Kidney epithelial cell (primary cell): ENCODE measurements at regions not wholly inside any gene's neighbourhood (a gene's known extent, or its start where the extent isn't known, plus 50 kb on each side); places are given as distances from the start of the nearest gene placed in this dataset.

Experiments used
- DNase-seq: peaks from one replicate; pipeline ENCODE4 v3.0.0-alpha.2; 2010; ENCODE audit warnings: low read depth
- H3K27me3 ChIP-seq: 2 replicates; pipeline ENCODE4 v1.6.0; 2011; ENCODE audit warnings: low read length; ENCODE audit not compliant: control insufficient read depth, insufficient read depth
- H3K36me3 ChIP-seq: 2 replicates; pipeline ENCODE4 v1.5.1; 2011; ENCODE audit warnings: low read length; ENCODE audit not compliant: control insufficient read depth, insufficient read depth
- H3K4me3 ChIP-seq: 2 replicates; pipeline ENCODE4 v1.5.1; 2011; ENCODE audit warnings: low read depth, mild to moderate bottlenecking, control low read depth, low read length
- TF ChIP-seq, protein P1 (sequence below): IDR thresholded peaks from 2 replicates; pipeline ENCODE4 v1.5.1; 2011; ENCODE audit warnings: mild to moderate bottlenecking, moderate library complexity, low read length, control low read depth, inconsistent platforms; ENCODE audit not compliant: insufficient read depth, poor library complexity, severe bottlenecking

DNA sequence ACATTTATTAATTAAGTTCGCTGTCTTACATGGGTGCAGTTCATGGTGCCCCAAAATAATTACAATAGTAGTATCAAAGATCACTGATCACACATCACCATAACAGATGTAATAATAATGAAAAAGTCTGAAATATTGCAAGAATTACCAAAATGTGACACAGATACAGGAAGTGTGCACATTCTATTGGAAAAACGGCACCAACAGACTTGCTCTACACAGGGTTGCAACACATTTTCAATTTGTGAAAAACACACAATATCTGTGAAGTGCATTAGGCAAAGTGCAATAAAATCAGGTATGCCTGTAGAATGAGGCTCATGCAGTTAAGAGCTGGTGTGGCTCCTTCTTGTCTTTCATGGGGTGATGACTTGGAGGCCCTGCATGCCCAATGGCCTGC is 265.8 kb downstream of the RPLP1 start:
- DNase-seq = no peak
- Histone ChIP-seq H3K4me3 (no peak overlapping the region), H3K27me3 (peaks cover 6% of the 10 kb centered on the region), H3K36me3 (no peaks in the 10 kb centered on the region)
- TF ChIP-seq, protein P1, sequence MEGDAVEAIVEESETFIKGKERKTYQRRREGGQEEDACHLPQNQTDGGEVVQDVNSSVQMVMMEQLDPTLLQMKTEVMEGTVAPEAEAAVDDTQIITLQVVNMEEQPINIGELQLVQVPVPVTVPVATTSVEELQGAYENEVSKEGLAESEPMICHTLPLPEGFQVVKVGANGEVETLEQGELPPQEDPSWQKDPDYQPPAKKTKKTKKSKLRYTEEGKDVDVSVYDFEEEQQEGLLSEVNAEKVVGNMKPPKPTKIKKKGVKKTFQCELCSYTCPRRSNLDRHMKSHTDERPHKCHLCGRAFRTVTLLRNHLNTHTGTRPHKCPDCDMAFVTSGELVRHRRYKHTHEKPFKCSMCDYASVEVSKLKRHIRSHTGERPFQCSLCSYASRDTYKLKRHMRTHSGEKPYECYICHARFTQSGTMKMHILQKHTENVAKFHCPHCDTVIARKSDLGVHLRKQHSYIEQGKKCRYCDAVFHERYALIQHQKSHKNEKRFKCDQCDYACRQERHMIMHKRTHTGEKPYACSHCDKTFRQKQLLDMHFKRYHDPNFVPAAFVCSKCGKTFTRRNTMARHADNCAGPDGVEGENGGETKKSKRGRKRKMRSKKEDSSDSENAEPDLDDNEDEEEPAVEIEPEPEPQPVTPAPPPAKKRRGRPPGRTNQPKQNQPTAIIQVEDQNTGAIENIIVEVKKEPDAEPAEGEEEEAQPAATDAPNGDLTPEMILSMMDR = no peak

DNA sequence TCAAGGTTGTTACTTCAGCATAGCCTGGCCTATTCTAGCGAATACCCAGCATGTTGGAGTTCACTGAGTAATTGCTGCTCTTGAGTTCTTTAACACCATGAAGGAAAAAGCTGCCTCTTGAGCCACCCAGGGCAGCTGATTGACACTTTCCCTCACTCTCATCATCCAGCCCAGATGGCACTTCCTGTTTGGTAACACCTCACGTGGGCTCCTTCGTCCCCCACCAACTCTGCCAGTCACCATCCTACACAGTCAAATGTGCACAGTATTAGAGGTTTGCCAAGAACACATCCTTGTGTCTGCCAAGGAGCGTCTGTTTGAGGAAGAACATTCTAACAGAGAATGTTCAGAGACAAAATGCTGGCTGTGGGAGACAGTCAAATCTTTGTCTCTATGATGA is 266.3 kb downstream of the RPLP1 start:
- DNase-seq = no peak
- TF ChIP-seq, protein P1 = no peak
- Histone ChIP-seq H3K36me3 (no peaks in the 10 kb centered on the region), H3K4me3 (no peak overlapping the region), H3K27me3 (peaks cover 8% of the 10 kb centered on the region)

DNA sequence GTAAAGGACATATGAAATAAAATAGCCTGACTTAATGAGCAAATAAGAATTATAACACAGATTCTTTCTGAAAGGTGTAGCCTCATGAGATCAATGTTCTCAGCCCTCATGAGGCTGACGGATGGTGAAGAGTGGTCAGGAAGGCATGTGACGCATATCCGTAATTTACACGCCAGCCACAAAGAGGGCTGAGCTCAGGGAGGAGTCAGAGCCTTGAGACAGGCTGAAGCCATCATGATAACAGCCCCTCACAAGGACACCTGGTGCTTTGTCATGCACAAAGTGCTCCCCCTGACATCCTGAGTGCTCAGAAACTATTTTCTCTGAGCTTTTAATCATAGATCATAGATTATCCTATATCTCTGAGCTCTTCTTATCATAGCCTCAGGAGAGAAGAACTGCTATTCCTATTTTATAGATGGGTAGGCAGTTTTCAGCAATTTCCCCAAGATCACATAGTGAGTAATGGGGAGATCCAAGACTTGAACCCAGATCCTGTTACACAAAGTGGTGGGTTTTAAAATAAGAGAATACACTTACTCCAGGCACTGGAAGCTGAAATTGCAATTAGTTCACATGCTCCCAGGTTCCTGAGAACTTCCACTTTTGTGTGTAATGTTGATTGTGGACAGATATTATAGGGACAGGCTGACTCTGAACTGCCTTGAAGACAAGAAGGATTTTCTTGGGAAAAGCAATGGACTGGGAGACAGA is 267.1 kb downstream of the RPLP1 start:
- no peak overlapping the region for H3K4me3 ChIP-seq
- TF ChIP-seq, protein P1 = no peak
- no peak for DNase-seq
- no peaks in the 10 kb centered on the region for H3K36me3 ChIP-seq
- H3K27me3 ChIP-seq = peaks cover 8% of the 10 kb centered on the region

DNA sequence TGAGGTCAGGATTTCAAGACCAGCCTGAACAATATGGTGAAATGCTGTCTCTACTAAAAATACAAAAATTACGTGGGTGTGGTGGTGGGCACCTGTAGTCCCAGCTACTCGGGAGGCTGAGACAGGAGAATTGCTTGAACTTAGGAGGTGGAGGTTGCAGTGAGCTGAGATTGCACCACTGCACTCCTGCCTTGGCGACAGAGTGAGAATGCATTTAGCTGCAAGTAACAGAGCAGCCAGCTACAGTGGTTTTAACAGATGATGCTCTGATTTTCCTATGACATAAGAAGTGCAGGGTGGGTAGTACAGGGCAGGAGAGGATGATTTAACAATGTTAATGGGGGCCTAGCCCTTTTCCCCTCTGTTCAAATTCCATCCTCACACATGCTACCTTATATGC is 267.9 kb downstream of the RPLP1 start:
- Histone ChIP-seq H3K27me3 (peaks cover 6% of the 10 kb centered on the region), H3K4me3 (no peak overlapping the region), H3K36me3 (no peaks in the 10 kb centered on the region)
- TF ChIP-seq, protein P1 = no peak
- DNase-seq = no peak

DNA sequence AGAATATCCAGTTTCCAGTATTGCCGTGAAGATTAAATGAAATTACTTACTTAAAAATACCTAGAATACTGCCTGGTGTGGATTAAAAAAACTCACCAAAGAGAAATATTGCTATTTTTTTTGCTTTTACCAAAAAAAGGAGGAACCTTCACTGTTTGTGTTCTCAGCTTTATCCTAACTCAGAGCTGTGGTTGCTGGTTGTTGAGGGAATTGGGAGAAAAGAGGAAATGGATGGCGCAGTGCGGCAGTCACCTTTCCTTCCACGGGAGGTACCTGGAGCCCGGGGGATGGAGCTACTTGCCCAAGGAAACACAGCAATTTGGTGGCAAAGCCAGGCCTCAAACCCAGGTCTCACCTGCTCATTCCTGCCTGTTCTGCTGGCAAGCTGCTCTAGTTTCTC is 270.3 kb downstream of the RPLP1 start:
- H3K27me3 ChIP-seq = peaks cover 18% of the 10 kb centered on the region
- TF ChIP-seq, protein P1 = no peak
- H3K36me3 ChIP-seq = no peaks in the 10 kb centered on the region
- no peak for DNase-seq
- H3K4me3 ChIP-seq = no peak overlapping the region
